Adrenal gland (tissue), 9 donors: ENCODE measurements at regions not wholly inside any gene's neighbourhood (a gene's known extent, or its start where the extent isn't known, plus 50 kb on each side); places are given as distances from the start of the nearest gene placed in this dataset.

Source experiments
- DNase-seq, 7 donors: peaks; one replicate each; pipeline ENCODE4 v3.0.0-alpha.2; 2019 to 2020
- H3K27ac ChIP-seq, 5 donors: fragments of 200-600 bp; sonication (generic) in 4 of 5; 1 replicate in 3 of 5; 2 replicates in 2 of 5; pipeline versions ENCODE4 v1.5.1 to v1.8.0; 2016 to 2020; ENCODE audit warnings: mild to moderate bottlenecking in 1 of 5
- H3K27me3 ChIP-seq: fragments of 200-600 bp; 2 replicates; pipeline ENCODE4 v1.8.0; 2021
- H3K36me3 ChIP-seq, 2 donors: fragments of 200-600 bp; replicated peaks in 1 of 2; 1 replicate in 1 of 2; 2 replicates in 1 of 2; pipeline versions ENCODE4 v1.5.1 to v1.8.0; 2018 to 2022
- H3K4me1 ChIP-seq, 2 donors: fragments of 200-600 bp; replicated peaks in 1 of 2; 1 replicate in 1 of 2; 2 replicates in 1 of 2; pipeline versions ENCODE4 v1.5.1 to v1.8.0; 2018 to 2021
- H3K4me3 ChIP-seq, 4 donors: fragments of 200-600 bp; sonication (generic) in 3 of 4; one replicate each; pipeline ENCODE4 v1.5.1; 2016 to 2018
- H3K9me3 ChIP-seq, 3 donors: fragments of 200-600 bp; sonication (generic) in 1 of 3; replicated peaks in 1 of 3; 1 replicate in 2 of 3; 2 replicates in 1 of 3; pipeline versions ENCODE4 v1.5.1 to v1.8.0; 2016 to 2021
- CTCF ChIP-seq, 6 experiments: fragments of 450-650 bp in 4 of 6; fragments of 200-600 bp in 2 of 6; sonication (generic) in 1 of 6; IDR thresholded peaks; 1 replicate in 5 of 6; 2 replicates in 1 of 6; pipeline versions ENCODE4 v1.5.1 to v1.8.0; 2016 to 2021; ENCODE audit warnings: antibody characterized with exemption in 6 of 6, mild to moderate bottlenecking in 2 of 6, moderate library complexity in 1 of 6
- POLR2A ChIP-seq, 2 donors: fragments of 450-650 bp; IDR thresholded peaks; one replicate each; pipeline ENCODE4 v1.6.1; 2017; ENCODE audit warnings: antibody characterized with exemption in 2 of 2, mild to moderate bottlenecking in 2 of 2, moderate library complexity in 1 of 2
- WGBS, 4 donors: extraction: QIAGEN DNeasy Blood & Tissue Kit in 2 of 4; methylation state at CpG; one replicate each; pipeline versions ENCODE4 v1.1.5 to v1.1.7; 2013 to 2017; 5-methylcytosine and 5-hydroxymethylcytosine counted together
- intact Hi-C, 2 donors: fragments of 100-400 bp; cut with DNase I; formaldehyde crosslinking; loops; one replicate each; pipeline versions ENCODE4 v1.14.1 to v1.15.0; 2022 to 2023
- donor health status: healthy with polysubstance abuse.
- donor health status: Bipolar disorder and iron deficiency.
- donor health status: DM: yes; HTN: yes; CAD: no.
- donor health status: DM: no; HTN: no; CAD: no.
- donor health status: DM: no; HTN: no; CAD: no.

DNA sequence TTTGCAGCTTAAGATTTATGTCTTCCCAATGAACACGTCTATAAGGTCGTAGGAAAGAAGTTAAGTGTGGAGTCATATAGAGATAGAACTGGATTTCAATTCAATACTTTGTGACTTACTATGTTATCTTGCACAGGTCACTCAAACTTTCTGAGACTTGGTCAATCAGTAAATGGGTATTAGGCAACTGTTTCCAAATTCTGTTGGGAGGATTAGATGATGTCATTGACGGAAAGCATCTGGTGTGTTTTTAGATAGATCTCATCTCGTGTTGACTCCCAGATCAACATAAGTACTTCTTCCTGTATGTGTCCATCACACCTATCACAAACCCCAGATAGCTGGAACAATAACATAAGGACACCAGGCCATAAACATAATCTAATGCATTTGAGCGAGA is 771.1 kb upstream of the FANCL start:
- intact Hi-C loops: no loop called here
- TF ChIP-seq POLR2A (IDR thresholded peaks at IDR 0.05): no peak
- no peak for TF ChIP-seq CTCF (IDR thresholded peaks at IDR 0.05)
- no peaks in the 10 kb centered on the region for H3K9me3 ChIP-seq
- no peaks in the 10 kb centered on the region for H3K36me3 ChIP-seq
- no peaks in the 10 kb centered on the region for H3K27me3 ChIP-seq
- H3K4me1 ChIP-seq: no peaks in the 10 kb centered on the region
- H3K27ac ChIP-seq: no peak overlapping the region
- H3K4me3 ChIP-seq: no peak overlapping the region
- no peak for DNase-seq
- 62 to 82% (median 68%) methylated on average over 5 of the region's 5 CpGs for WGBS, 4 donors

- no peak overlapping the region for H3K4me3 ChIP-seq
- no peaks in the 10 kb centered on the region for H3K4me1 ChIP-seq
- no peak overlapping the region for H3K27ac ChIP-seq
- TF ChIP-seq CTCF (IDR thresholded peaks at IDR 0.05): no peak
- no peak for TF ChIP-seq POLR2A (IDR thresholded peaks at IDR 0.05)
- no peaks in the 10 kb centered on the region for H3K27me3 ChIP-seq
- DNase-seq: no peak
- intact Hi-C loops: no loop called here
- H3K36me3 ChIP-seq: no peaks in the 10 kb centered on the region
- H3K9me3 ChIP-seq: no peaks in the 10 kb centered on the region
Observed at GRCh38 chr2:59008950-59009349, 767.8 kb upstream of the FANCL start.

- Histone ChIP-seq H3K36me3 (no peaks in the 10 kb centered on the region), H3K4me1 (no peaks in the 10 kb centered on the region), H3K4me3 (no peak overlapping the region), H3K27me3 (no peaks in the 10 kb centered on the region), H3K27ac (no peak overlapping the region), H3K9me3 (no peaks in the 10 kb centered on the region)
- intact Hi-C loops: no loop called here
- DNase-seq: no peak
- 77 to 85% (median 81%) methylated on average over 5 of the region's 5 CpGs for WGBS, 4 donors
- no peak for TF ChIP-seq POLR2A (IDR thresholded peaks at IDR 0.05)
- TF ChIP-seq CTCF (IDR thresholded peaks at IDR 0.05): no peak
Observed at GRCh38 chr2:59005836-59006615, 764.9 kb upstream of the FANCL start.

GRCh38 chr2:59004621-59005020 is 763.5 kb upstream of the FANCL start:
- TF ChIP-seq CTCF (IDR thresholded peaks at IDR 0.05) (no peak), POLR2A (IDR thresholded peaks at IDR 0.05) (no peak)
- no peak overlapping the region for H3K4me3 ChIP-seq
- intact Hi-C loops: no loop called here
- no peak overlapping the region for H3K27ac ChIP-seq
- H3K36me3 ChIP-seq: no peaks in the 10 kb centered on the region
- no peak for DNase-seq
- no peaks in the 10 kb centered on the region for H3K27me3 ChIP-seq
- no peaks in the 10 kb centered on the region for H3K4me1 ChIP-seq
- H3K9me3 ChIP-seq: no peaks in the 10 kb centered on the region
